HG03097 (cell line): ENCODE measurements at regions not wholly inside any gene's neighbourhood (a gene's known extent, or its start where the extent isn't known, plus 50 kb on each side); places are given as distances from the start of the nearest gene placed in this dataset.

Experiments used
- ATAC-seq: cut with Tn5 transposase; IDR thresholded peaks from one replicate; pipeline ENCODE4 v1.9.1; 2021; ENCODE audit not compliant: unreplicated experiment, low FRiP score

- no peak for ATAC-seq
Measured at GRCh38 chr22:49148895-49149418, 678.7 kb downstream of the BRD1 start.

- no peak for ATAC-seq
Measured at GRCh38 chr22:49147617-49148175, 680.0 kb downstream of the BRD1 start.

- ATAC-seq, result no peak
Measured at GRCh38 chr22:49147171-49147570, 680.5 kb downstream of the BRD1 start.

GRCh38 chr22:49146511-49146910 is 681.2 kb downstream of the BRD1 start:
- no peak for ATAC-seq

- ATAC-seq, result no peak
Measured at GRCh38 chr22:49143812-49144211, 683.9 kb downstream of the BRD1 start.

GRCh38 chr22:49142891-49143290 is 684.8 kb downstream of the BRD1 start:
- no peak for ATAC-seq

GRCh38 chr22:49142296-49142695 is 685.4 kb downstream of the BRD1 start:
- no peak for ATAC-seq

GRCh38 chr22:49141761-49142160 is 685.9 kb downstream of the BRD1 start:
- no peak for ATAC-seq

GRCh38 chr22:49140911-49141665 is 686.6 kb downstream of the BRD1 start:
- no peak for ATAC-seq

- no peak for ATAC-seq
Measured at GRCh38 chr22:49139492-49140151, 688.1 kb downstream of the BRD1 start.

- no peak for ATAC-seq
Measured at GRCh38 chr22:49138250-49138790, 689.4 kb downstream of the BRD1 start.

- no peak for ATAC-seq
Measured at GRCh38 chr22:49137206-49137840, 690.4 kb downstream of the BRD1 start.

- no peak for ATAC-seq
Measured at GRCh38 chr22:49136816-49137180, 690.9 kb downstream of the BRD1 start.

- no peak for ATAC-seq
Measured at GRCh38 chr22:49136041-49136815, 691.4 kb downstream of the BRD1 start.

GRCh38 chr22:49134076-49134475 is 693.6 kb downstream of the BRD1 start:
- ATAC-seq, result no peak

GRCh38 chr22:49133541-49133940 is 694.1 kb downstream of the BRD1 start:
- ATAC-seq, result no peak

- no peak for ATAC-seq
Measured at GRCh38 chr22:49132009-49132408, 695.7 kb downstream of the BRD1 start.

- ATAC-seq, result no peak
Measured at GRCh38 chr22:49129736-49130135, 697.9 kb downstream of the BRD1 start.

- no peak for ATAC-seq
Measured at GRCh38 chr22:49128874-49129273, 698.8 kb downstream of the BRD1 start.

- ATAC-seq, result no peak
Measured at GRCh38 chr22:49124608-49125007, 703.1 kb downstream of the BRD1 start.
